ENCODE measurements at regions not wholly inside any gene's neighbourhood (a gene's known extent, or its start where the extent isn't known, plus 50 kb on each side); places are given as distances from the start of the nearest gene placed in this dataset.
A peak's percentile ranks its signal among the peaks of the same experiment; 100 is the strongest.

DNA sequence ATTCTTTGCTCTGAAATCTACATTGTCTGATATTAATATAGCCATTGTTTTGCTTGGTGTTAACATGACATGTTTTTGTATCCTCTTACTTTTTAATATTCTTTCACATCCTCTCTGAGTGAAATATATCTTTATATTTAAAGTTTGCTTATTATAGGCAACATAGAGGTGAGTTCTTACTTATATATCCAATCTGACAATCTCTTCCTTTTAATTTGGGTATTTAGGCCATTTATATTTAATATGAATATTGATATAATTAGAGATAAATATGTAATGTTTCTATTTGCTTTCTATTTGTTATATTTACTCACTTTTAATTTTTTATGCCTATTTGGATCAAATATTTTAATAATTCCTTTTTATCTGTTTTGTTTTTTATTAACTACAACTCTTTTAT is 554.1 kb upstream of the SALL1 start:
- DNase-seq, result no peak

- no peak for DNase-seq
Measured at GRCh38 chr16:51701025-51701424, 550.0 kb upstream of the SALL1 start.

DNA sequence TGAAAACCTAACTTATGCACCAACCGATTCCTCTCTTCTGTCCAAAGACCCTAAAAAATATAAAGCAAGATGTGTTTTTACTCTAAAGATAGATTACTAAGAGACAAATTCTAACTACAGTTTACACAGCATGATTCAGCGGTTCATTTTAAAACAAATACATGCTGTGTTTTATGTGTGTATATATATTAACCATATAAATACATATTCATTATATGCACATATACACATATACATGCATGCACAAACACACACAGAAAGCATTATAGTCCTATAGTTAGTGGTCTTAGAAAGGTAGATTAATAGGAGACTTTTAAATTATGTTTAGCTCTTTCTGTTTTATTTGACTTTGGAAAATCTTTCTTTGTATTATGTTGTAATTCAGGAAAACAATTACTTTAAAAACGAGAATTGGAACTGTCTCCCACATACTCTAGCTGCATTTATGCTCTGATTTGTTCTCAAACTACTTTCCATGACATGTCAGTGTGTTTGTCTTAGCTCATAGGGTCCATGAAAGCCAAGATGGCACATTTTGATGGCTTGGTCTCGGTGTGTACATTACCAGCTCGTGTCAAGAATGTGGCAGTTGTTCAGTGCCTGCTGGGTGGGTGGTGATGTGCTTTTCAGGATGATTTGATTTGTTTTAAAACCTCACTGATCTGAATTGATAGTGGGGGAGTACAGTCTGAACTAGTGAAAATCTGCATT is 548.8 kb upstream of the SALL1 start:
- DNase-seq, result no peak

- DNase-seq, result no peak
Measured at GRCh38 chr16:51698647-51699046, 547.6 kb upstream of the SALL1 start.

DNA sequence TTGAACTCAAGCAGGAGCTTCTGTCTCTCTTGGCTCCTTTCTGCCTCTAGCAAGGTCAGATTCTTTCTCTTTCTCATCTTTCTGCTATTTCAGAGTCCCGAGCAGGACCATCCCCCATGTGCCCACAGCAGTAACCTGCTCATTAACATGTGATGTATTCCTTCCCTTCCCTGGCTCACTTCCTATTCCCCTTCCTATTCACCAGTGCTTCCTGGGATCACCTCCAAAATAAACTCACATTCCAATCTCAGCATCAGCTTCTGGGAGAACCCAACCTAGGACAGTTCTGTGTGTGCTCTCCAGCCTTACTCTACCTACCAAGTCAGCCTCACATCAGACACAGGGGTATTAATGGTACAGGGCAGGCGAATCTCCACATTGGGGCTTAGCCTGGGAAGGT is 546.4 kb upstream of the SALL1 start:
- no peak for DNase-seq

- DNase-seq, result no peak
Measured at GRCh38 chr16:51696376-51696775, 545.3 kb upstream of the SALL1 start.

DNA sequence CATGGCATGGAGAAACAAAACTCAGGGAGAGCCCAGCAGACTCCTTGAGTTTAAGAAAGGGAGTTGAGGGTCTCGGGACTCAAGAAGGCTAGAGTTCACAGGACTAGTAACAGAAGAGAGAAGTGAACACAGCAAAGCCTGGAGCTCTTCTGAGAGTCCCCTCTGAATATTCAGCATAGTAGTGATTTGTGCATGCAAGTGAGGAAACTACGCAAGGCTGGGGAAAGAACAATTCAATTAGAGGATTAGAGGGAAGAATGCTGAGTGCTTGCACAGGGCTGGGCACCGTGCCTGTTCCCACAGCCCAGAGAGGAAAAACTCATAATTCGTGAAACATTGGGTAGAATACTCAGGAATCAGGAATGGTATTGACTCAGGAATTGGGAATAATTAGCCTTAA is 540.0 kb upstream of the SALL1 start:
- no peak for DNase-seq

GRCh38 chr16:51685498-51685897 is 534.4 kb upstream of the SALL1 start:
- no peak for DNase-seq

DNA sequence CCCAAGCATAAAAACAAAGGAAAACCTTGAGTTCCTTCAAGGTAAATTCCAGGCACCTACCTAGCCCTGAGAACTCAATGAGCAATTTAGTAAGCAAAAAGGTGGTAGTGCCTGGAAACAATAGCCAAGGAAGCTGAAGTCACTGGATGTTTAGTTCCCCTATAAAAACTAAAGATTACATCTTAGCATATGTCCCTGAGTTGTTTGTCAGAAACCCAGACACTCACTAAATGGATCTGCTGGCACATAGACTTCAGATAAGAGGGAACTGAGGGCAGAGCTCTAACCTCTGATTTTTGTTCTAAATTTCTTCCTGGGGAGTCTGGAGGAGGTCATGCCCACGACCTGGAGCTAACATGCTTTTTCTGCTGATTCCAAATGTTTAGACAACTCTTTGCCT is 532.8 kb upstream of the SALL1 start:
- DNase-seq, result no peak

DNA sequence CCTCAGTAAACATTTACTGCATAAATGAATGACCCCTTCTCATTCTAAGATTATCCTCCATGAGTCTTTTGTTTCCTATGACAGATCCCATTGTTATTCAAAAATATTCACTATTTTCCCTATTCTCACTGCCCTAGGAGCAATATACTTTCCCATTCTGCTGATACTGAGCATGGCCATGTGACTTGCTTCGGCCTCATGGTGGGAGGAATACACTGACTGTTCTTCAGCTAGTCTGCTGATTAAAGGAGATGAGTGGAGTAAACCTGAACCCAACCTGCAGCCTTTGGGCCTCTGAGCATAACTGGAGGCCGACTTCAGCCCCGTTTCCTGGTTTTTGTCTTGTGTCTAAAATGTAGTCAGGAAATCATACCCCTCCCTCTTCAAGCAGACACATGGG is 531.8 kb upstream of the SALL1 start:
- no peak for DNase-seq

DNA sequence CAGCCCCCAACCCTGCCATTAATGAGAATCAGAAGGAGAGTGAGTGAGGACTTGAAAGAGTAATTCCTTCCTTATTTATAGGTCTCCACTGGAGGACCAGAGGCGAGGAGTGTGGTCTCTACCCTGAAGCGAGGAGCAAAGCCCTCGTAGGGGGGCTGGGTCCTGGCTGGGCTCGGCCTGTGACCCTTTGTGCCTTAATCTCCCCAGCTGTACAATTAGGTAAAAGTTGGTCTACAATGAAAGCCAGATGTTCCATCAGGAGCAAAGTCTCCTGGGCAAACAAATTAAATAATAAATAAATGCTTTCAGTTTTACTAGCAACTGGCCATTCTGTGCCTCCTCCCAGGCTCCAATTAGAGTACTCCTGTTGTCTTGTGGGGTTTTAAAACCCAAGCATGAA is 523.5 kb upstream of the SALL1 start:
- DNase-seq, result no peak

GRCh38 chr16:51670527-51670926 is 519.5 kb upstream of the SALL1 start:
- no peak for DNase-seq

DNA sequence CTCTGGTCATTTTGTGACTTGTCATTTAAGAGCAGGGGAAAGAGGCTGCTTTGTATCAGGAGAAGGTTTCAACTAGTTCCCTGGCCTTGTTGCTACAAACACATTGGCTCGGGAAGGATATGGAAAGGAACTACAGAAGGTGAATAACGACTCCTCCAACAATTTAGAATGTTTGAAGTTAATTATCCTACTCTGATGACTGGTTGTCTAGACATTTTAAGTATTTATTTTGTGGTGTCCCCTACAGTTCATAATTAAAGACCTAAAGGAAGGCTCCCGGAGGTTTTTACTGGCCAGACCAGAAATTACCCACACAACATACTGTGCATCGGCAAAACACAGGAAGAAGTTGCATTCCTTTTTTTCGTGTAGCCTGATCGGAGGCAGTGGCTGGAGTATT is 515.8 kb upstream of the SALL1 start:
- DNase-seq, result no peak

GRCh38 chr16:51666074-51666473 is 515.0 kb upstream of the SALL1 start:
- DNase-seq, result no peak

GRCh38 chr16:51665436-51665998 is 514.4 kb upstream of the SALL1 start:
- no peak for DNase-seq

DNA sequence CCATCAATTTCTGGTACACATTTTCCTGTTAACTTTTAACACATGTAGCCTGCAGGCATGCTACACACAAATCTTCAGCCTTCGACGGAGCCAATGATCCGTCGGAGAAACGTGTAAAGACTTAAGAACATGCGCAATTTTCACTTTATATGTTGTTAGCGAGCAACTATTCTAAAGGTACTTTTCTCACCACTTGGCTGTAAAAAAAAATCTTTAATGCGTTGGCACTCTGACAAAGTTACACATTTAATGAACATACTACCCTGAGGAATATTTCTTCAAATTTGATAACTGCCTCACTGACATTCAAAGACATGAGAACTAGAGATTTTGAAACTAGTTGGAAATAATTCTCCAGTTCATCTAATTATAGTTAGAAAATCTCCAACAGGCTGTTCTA is 507.5 kb upstream of the SALL1 start:
- no peak for DNase-seq

DNA sequence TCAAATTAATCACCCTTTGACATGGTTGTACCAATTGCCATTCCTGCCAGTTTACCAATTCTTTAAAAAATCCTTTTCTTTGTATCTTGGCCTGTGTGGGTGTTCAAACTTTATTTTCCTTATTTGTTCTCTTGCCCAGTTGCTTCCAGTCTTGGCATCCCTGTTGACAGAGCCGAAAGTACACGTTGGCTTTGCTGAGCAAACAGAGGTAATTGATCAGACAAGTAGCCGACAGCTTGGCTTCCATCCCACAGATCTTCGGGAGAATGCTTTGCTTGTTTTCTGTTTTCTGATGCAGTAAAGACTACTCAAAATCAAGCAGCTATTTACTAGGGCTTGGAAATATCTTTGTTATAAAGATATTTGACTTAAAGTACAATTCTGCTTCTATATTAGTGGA is 506.8 kb upstream of the SALL1 start:
- peak; percentile 16 for DNase-seq

DNA sequence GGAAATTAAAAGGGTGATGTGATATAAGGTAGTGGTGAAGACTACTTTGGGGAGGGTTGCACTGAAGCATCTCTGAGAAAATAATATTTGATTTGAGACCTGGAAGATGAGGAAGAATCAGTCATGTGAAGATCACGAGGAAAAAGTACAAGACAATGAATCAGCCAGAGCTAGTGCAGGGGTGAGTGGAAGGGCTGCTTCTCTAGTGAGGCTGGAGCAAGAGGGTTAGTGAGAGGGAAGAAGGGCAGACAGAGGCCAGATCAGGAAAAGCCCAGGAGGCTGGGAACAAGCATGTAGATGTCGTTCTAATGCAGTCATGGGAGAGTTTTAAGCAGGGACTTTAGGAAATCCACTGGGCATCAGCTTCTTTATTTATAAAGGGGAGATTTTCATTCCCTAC is 504.2 kb upstream of the SALL1 start:
- DNase-seq, result no peak

DNA sequence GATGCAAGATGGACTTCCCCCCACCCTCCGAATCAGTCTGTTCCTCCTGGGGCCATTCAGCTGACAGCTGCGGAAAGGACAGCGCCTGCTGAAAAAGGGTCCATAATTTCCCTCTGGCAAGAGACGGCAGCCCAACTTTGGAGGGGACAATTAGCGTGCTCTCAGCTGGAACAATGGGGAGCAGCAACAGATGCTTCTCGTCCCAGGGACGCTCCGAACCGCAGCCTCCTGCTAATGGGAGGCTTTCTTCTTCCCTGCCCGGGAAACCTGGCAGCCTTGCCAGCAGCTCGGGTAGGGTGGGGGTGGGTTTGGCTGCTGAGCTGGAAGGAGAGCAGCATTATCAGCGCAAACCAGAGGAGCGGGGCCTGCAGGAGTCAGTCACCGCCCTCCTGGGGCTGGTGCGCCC is 500.0 kb upstream of the SALL1 start:
- no peak for DNase-seq

DNA sequence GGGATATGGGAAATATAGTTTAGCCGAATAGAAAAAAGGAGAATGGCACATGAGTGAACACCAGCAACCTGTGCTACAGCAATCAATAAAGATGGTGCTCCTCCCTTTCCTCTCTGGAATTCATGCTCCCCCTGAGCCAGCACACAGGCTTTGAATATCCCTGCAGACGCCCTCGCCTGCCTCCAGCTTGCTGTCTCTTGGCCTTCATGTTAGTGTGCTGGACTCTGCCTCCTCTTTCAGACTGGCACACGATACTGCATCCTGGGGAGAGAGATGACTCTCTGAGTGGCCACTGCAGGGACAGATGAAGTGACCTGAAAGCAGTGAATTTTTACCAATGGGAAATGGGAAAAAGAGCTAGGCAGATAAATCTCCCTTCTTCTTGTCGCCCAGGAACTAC is 498.6 kb upstream of the SALL1 start:
- no peak for DNase-seq

DNA sequence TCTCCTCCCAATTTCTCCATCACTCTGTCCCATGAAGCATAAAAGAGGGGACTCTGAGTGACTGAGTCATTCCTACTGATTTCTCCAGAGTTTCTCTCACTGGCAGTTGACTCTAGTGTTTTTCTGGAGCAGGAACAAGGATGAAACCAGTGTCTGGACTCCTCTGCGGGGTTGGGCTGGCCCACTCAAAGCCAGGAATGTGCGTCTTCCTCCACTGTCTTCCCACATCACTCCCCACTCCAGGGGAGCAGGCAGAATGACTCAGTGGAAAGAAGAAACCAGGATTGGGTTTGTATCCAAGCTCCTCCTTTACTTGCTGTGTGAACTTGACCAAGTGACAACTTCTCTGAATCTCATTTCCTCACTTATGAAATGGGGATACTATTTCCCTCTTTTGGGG is 497.5 kb upstream of the SALL1 start:
- DNase-seq, result no peak

DNA sequence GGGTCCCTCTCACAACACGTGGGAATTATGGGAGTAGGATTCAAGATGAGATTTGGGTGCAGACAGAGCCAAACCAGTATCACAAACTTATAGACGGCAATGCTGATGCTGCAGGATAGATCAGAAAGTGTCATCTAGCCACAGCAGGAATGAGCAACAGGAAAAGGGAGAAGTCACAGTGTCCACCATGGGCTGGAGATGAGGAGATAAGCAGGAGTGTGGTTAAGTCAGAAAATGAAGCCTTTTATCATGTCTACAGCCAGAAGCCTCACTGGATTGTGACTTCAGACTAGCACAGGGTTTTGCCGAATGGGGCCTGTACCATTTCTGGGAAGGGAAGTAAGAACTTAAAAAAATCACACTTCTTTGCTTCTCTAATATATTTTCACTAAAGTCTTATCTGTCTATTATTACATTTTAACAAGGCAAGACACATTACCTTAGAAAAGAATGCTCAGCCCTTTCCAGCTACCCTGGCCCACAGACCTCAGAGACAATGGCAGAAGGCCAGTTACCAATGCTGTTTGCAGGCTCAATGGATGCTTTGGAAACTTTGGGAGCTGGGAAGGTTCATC is 490.2 kb upstream of the SALL1 start:
- DNase-seq, result no peak

DNA sequence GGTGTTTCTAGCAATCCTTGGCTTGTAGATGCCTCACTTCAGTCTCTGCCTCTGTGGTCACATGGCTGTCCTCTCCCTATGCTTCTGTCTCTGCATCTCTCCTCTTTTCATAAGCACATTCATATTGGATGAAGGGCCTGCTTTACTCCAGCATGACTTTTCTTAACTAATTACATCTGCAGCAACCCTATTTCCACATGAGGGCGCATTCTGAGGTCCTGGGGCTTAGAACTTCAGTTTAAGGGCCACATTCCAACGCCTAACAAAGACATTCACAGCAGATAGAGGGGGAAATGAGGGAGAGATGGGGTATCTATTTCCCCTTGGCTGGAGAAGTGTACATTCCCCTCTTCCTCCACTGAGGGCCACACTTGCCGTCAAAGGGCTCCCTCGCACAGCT is 489.1 kb upstream of the SALL1 start:
- DNase-seq, result no peak

DNA sequence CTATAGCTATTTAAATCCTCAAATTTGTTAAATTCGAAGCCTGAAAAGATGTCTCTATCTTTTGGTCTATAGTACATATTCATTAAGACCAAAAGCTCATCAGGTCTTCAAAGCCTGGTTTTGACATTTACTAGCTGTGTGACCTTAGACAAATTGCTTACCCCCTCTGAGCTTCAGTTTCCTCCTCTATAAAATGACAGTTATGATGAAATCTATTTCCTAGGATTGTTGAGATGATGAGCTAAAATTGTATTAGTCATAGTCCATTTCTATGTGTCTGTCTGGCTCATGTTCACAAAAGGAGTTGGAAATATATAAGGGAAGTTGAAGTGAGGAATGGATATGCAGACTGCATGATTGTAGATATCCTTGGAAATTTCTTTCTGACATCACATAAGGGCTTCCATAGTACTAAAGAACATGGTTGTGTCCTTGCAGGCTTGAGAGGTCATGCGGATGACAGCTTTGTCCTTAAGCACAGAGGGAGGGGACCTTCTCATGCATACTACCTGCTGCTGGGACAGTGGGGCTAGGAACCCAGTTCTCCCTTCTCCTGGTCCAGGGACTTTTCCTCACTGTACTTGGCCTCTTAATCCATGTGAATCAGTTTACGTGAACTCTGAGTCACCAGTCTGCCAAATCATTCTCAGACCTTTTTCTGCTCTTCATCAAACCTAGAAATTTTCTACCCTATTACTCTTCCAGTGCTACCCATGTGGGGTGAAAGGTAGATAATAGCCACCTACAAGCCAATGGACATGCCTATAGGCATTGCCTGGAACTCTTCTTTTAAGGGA is 487.5 kb upstream of the SALL1 start:
- no peak for DNase-seq

All from DMS79 treated with DMSO at 0.1 percent for 48 hours (cell line).